Upper lobe of right lung (tissue), 1 donor: ENCODE measurements at regions not wholly inside any gene's neighbourhood (a gene's known extent, or its start where the extent isn't known, plus 50 kb on each side); places are given as distances from the start of the nearest gene placed in this dataset.
A peak's percentile ranks its signal among the peaks of the same experiment; 100 is the strongest.

Experiments
- ATAC-seq: fragments of 200-7000 bp; cut with Tn5 transposase; one replicate; pipeline ENCODE4 v1.9.1; 2020; ENCODE audit warnings: mild to moderate bottlenecking, moderate library complexity
- DNase-seq: peaks from one replicate; pipeline ENCODE4 v3.0.0-alpha.2; 2020
- H3K27ac ChIP-seq: fragments of 200-600 bp; one replicate; pipeline ENCODE4 v1.8.0; 2022
- H3K27me3 ChIP-seq: fragments of 200-600 bp; one replicate; pipeline ENCODE4 v1.8.0; 2022; ENCODE audit warnings: mild to moderate bottlenecking
- H3K36me3 ChIP-seq: fragments of 200-600 bp; one replicate; pipeline ENCODE4 v1.8.0; 2022
- H3K4me1 ChIP-seq: fragments of 200-600 bp; one replicate; pipeline ENCODE4 v1.8.0; 2022
- H3K4me3 ChIP-seq: fragments of 200-600 bp; one replicate; pipeline ENCODE4 v1.8.0; 2022; ENCODE audit warnings: mild to moderate bottlenecking
- H3K9me3 ChIP-seq: fragments of 200-600 bp; one replicate; pipeline ENCODE4 v1.8.0; 2022
- intact Hi-C: fragments of 100-400 bp; cut with DNase I; formaldehyde crosslinking; loops from one replicate; pipeline ENCODE4 v1.11.0; 2022
- TF ChIP-seq, protein P1 (sequence below): fragments of 200-600 bp; IDR thresholded peaks from one replicate; pipeline ENCODE4 v1.8.0; 2022; ENCODE audit warnings: antibody characterized with exemption
- donor health status: DM: no; HTN: yes; CAD: no; lungs with severe emphysema.

- no peaks in the 10 kb centered on the region for H3K9me3 ChIP-seq
- H3K27ac ChIP-seq: no peak overlapping the region
- H3K27me3 ChIP-seq: no peaks in the 10 kb centered on the region
- DNase-seq (no peak), ATAC-seq (no peak)
- no peaks in the 10 kb centered on the region for H3K4me1 ChIP-seq
- H3K36me3 ChIP-seq: no peaks in the 10 kb centered on the region
- no peak overlapping the region for H3K4me3 ChIP-seq
- TF ChIP-seq, protein P1, sequence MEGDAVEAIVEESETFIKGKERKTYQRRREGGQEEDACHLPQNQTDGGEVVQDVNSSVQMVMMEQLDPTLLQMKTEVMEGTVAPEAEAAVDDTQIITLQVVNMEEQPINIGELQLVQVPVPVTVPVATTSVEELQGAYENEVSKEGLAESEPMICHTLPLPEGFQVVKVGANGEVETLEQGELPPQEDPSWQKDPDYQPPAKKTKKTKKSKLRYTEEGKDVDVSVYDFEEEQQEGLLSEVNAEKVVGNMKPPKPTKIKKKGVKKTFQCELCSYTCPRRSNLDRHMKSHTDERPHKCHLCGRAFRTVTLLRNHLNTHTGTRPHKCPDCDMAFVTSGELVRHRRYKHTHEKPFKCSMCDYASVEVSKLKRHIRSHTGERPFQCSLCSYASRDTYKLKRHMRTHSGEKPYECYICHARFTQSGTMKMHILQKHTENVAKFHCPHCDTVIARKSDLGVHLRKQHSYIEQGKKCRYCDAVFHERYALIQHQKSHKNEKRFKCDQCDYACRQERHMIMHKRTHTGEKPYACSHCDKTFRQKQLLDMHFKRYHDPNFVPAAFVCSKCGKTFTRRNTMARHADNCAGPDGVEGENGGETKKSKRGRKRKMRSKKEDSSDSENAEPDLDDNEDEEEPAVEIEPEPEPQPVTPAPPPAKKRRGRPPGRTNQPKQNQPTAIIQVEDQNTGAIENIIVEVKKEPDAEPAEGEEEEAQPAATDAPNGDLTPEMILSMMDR: no peak
- intact Hi-C loops: no loop called here
Observed at GRCh38 chr6:146898069-146898887, 299.5 kb downstream of the ADGB start.

- DNase-seq (no peak), ATAC-seq (no peak)
- H3K36me3 ChIP-seq: no peaks in the 10 kb centered on the region
- no peak overlapping the region for H3K27ac ChIP-seq
- H3K27me3 ChIP-seq: no peaks in the 10 kb centered on the region
- intact Hi-C loops: no loop called here
- no peaks in the 10 kb centered on the region for H3K4me1 ChIP-seq
- no peak overlapping the region for H3K4me3 ChIP-seq
- H3K9me3 ChIP-seq: no peaks in the 10 kb centered on the region
- TF ChIP-seq, protein P1: no peak
Observed at GRCh38 chr6:146898888-146899227, 300.1 kb downstream of the ADGB start.

- TF ChIP-seq, protein P1: peak; percentile 12
- ATAC-seq: no peak
- no peak overlapping the region for H3K27ac ChIP-seq
- intact Hi-C loops: no loop called here
- H3K4me3 ChIP-seq: no peak overlapping the region
- H3K36me3 ChIP-seq: no peaks in the 10 kb centered on the region
- no peak for DNase-seq
- H3K4me1 ChIP-seq: no peaks in the 10 kb centered on the region
- no peaks in the 10 kb centered on the region for H3K9me3 ChIP-seq
- no peaks in the 10 kb centered on the region for H3K27me3 ChIP-seq
Observed at GRCh38 chr6:146901940-146902816, 302.0 kb upstream of the STXBP5 start.

DNA sequence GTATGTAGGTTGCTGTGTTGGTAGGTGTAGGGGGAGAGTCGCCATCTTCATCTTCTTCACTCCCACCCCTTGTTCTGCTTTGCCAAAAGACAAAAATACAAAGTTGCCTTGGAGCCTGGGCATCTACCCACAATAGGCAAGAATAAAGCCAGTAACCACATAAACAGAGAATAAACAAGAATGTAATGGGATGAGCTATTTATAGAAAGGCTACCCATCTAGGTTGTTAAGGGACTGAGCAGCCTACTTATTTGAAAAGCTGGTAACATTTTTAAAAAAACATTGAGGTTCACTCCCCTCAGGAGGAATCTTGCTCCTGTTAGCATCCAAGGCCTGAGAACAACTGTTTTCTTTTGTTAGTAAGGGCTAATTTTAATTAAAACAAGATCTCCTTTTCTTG lies 301.4 kb upstream of the STXBP5 start:
- TF ChIP-seq, protein P1: no peak
- ATAC-seq: no peak

DNA sequence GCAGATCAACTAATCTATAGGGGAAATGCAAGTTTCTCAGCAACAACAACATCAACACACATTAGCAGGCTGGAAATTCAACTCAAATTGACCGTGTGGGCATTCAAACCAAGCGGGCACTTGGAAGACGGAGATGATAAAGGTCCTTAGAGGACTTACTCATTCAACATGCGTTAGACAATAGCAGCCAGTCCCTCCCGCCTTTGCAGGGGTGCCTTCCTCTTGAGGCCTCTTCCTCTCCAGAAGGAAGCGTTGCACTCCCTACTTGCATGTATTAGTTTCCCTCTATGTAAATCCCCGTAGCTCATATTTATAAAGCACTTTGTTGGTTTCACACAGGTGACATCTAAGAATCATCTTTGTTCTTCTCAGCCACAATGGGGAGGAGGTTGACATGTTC lies 300.8 kb upstream of the STXBP5 start:
- H3K27me3 ChIP-seq: no peaks in the 10 kb centered on the region
- intact Hi-C loops: no loop called here
- H3K4me1 ChIP-seq: no peaks in the 10 kb centered on the region
- no peaks in the 10 kb centered on the region for H3K9me3 ChIP-seq
- H3K27ac ChIP-seq: no peak overlapping the region
- no peak overlapping the region for H3K4me3 ChIP-seq
- TF ChIP-seq, protein P1: no peak
- no peaks in the 10 kb centered on the region for H3K36me3 ChIP-seq
- ATAC-seq (peak; percentile 35), DNase-seq (no peak)

More for the DNA sequence above, 301.4 kb upstream of the STXBP5 start:
- H3K4me1 ChIP-seq: no peaks in the 10 kb centered on the region
- DNase-seq: no peak
- intact Hi-C loops: no loop called here
- H3K27ac ChIP-seq: no peak overlapping the region
- H3K9me3 ChIP-seq: no peaks in the 10 kb centered on the region
- no peaks in the 10 kb centered on the region for H3K27me3 ChIP-seq
- no peak overlapping the region for H3K4me3 ChIP-seq
- no peaks in the 10 kb centered on the region for H3K36me3 ChIP-seq
